Thyroid gland (tissue), 4 donors: ENCODE measurements at regions not wholly inside any gene's neighbourhood (a gene's known extent, or its start where the extent isn't known, plus 50 kb on each side); places are given as distances from the start of the nearest gene placed in this dataset.

ENCODE experiments used
- POLR2A ChIP-seq, 2 donors: fragments of 450-650 bp; IDR thresholded peaks; one replicate each; pipeline ENCODE4 v1.6.1; 2017; ENCODE audit warnings: antibody characterized with exemption in 2 of 2, mild to moderate bottlenecking in 2 of 2, moderate library complexity in 1 of 2
- TF ChIP-seq, protein P1 (sequence below), 6 experiments: fragments of 200-600 bp in 3 of 6; fragments of 450-650 bp in 3 of 6; sonication (generic) in 3 of 6; IDR thresholded peaks; one replicate each; pipeline ENCODE4 v1.5.1; 2016 to 2019; ENCODE audit warnings: antibody characterized with exemption in 6 of 6, mild to moderate bottlenecking in 2 of 6, inconsistent platforms in 1 of 6, moderate library complexity in 1 of 6

- TF ChIP-seq, protein P1, sequence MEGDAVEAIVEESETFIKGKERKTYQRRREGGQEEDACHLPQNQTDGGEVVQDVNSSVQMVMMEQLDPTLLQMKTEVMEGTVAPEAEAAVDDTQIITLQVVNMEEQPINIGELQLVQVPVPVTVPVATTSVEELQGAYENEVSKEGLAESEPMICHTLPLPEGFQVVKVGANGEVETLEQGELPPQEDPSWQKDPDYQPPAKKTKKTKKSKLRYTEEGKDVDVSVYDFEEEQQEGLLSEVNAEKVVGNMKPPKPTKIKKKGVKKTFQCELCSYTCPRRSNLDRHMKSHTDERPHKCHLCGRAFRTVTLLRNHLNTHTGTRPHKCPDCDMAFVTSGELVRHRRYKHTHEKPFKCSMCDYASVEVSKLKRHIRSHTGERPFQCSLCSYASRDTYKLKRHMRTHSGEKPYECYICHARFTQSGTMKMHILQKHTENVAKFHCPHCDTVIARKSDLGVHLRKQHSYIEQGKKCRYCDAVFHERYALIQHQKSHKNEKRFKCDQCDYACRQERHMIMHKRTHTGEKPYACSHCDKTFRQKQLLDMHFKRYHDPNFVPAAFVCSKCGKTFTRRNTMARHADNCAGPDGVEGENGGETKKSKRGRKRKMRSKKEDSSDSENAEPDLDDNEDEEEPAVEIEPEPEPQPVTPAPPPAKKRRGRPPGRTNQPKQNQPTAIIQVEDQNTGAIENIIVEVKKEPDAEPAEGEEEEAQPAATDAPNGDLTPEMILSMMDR (IDR thresholded peaks at IDR 0.05) = no peak
- TF ChIP-seq POLR2A (IDR thresholded peaks at IDR 0.05) = no peak
These were observed 406.9 kb upstream of the CLEC14A start for GRCh38 chr14:38662781-38663180.
